Activated T-helper 17 cell treated with anti-CD3 and anti-CD28 coated beads, Interleukin-2, amount 50 U/mL, for 72 hours (primary cell): ENCODE measurements at regions not wholly inside any gene's neighbourhood (a gene's known extent, or its start where the extent isn't known, plus 50 kb on each side); places are given as distances from the start of the nearest gene placed in this dataset.

Source experiments
- ATAC-seq: fragments of 150-1000 bp; cut with Tn5 transposase; replicated peaks from 2 replicates; pipeline ENCODE4 v1.10.0; 2021; ENCODE audit warnings: mild to moderate bottlenecking, moderate library complexity
- H3K27ac Mint-ChIP-seq: one replicate; pipeline ENCODE4 v1.8.0; 2022; ENCODE audit warnings: mixed read lengths
- H3K27me3 Mint-ChIP-seq: one replicate; pipeline ENCODE4 v1.8.0; 2022; ENCODE audit warnings: mixed read lengths
- H3K36me3 Mint-ChIP-seq: one replicate; pipeline ENCODE4 v1.8.0; 2022; ENCODE audit warnings: low read depth, mild to moderate bottlenecking, mixed read lengths
- H3K4me1 Mint-ChIP-seq: one replicate; pipeline ENCODE4 v1.8.0; 2022; ENCODE audit warnings: mixed read lengths
- H3K4me3 Mint-ChIP-seq: one replicate; pipeline ENCODE4 v1.8.0; 2022; ENCODE audit warnings: mild to moderate bottlenecking, mixed read lengths
- H3K9me3 Mint-ChIP-seq: one replicate; pipeline ENCODE4 v1.8.0; 2022; ENCODE audit warnings: mixed read lengths

DNA sequence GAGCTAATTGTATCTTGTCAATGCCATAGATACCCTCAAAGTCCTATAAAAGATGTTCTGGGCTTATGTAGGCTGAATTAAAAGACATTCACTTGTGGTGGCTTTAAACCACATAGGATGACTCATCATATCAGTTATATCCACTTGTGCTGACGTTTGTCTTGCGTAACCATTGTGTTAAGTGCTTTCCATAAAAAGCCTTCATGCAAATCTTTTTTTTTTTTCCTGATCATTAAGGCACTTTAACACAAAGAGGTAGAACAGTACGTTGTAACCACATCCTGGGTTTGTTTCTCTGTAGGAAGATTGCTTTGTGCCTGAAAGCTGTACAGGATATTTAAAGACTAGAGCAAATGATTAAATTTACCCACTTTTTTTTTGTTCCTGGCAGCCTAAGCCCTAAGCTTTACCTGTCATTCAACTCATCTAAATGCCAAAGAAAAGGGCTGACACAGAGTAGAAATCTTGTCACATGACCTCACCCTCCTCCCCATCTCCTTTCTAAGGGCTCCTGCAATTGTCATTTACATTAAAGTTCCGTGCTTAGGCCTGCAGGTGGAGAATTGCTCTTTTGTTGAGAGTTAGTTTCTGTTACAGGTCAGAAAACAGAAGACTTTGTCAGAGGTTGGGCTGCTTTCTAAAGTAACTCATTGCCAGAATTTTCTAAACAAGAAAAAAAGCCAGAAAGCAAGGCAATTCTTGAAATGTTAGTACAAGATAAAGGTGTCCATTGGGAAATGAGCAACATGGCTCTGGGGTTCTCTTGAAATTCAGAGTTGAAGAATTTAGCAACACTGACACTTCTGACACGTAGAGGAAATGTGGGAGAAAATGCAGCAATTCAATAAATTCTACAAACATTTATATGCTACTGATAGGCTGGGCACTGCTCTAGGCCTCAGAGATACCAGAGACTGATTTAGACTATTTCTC is 555.6 kb downstream of the PPARGC1A start:
- Mint-ChIP-seq H3K27ac (peak overlapping the region; percentile 87), H3K4me3 (peak overlapping the region; percentile 64), H3K4me1 (peaks cover 14% of the 10 kb centered on the region), H3K27me3 (no peaks in the 10 kb centered on the region), H3K9me3 (peaks cover 3% of the 10 kb centered on the region), H3K36me3 (no peaks in the 10 kb centered on the region)
- ATAC-seq = peak; percentile 79

DNA sequence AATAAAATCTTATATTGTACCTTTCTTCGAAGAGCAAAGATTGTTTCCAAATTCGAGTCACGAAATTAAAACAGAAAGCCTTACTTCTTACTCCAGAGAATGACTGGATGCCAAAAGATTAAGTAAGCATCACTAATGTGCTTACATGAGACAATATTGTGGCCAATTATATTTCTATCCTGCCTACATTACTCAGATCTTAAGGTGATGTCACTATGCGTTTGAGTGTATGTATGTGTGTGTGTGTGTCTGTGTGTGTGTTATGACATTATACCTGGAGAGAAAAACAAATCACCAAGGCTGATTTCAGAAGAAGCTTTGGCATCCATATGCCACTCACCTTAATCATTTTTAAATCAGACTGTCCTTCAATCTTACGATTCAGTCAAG is 556.3 kb downstream of the PPARGC1A start:
- peak; percentile 86 for ATAC-seq
- peak overlapping the region; percentile 87 for H3K27ac Mint-ChIP-seq
- peaks cover 3% of the 10 kb centered on the region for H3K9me3 Mint-ChIP-seq
- no peaks in the 10 kb centered on the region for H3K27me3 Mint-ChIP-seq
- H3K4me1 Mint-ChIP-seq = peaks cover 14% of the 10 kb centered on the region
- peak overlapping the region; percentile 64 for H3K4me3 Mint-ChIP-seq
- no peaks in the 10 kb centered on the region for H3K36me3 Mint-ChIP-seq

DNA sequence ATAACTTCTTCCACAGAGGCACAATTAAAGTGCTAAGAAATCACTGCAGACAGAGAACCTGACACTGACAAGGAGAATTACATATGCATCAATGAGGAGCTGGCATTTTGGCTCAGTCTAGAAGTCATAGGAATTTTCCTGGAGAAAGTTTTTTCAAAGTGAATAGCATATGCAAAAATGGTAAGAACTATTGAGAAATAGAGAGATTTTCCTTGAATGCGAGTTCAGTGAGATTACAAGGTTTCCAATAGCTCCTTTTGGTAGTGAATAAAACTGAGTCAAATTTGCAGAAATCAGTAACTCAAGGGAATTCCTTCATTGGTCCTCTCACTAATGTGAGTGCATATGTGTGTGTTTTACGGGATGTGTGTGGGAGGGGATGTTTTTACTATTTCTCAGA is 557.5 kb downstream of the PPARGC1A start:
- no peak overlapping the region for H3K27ac Mint-ChIP-seq
- peaks cover 3% of the 10 kb centered on the region for H3K9me3 Mint-ChIP-seq
- no peaks in the 10 kb centered on the region for H3K27me3 Mint-ChIP-seq
- no peaks in the 10 kb centered on the region for H3K36me3 Mint-ChIP-seq
- H3K4me1 Mint-ChIP-seq = peaks cover 14% of the 10 kb centered on the region
- ATAC-seq = no peak
- H3K4me3 Mint-ChIP-seq = no peak overlapping the region

DNA sequence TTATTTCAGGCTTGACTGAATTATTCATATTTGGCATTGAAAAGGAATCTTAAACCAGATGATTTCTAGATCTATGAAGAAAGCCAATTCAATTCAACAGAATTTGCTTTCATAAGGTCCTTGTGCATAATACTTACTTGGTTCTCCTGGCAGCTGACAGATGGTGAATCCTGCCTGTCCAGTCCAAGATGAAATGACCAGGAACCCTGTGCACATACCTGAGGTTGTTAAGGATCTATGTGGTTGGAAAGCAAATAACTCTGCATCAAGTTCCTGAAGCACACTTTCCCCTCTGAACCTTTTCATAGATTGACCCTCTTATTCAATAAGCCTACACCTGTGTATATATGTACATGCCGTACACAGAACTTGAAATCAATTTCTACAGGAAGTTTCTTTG is 562.7 kb downstream of the PPARGC1A start:
- no peaks in the 10 kb centered on the region for H3K4me1 Mint-ChIP-seq
- H3K27me3 Mint-ChIP-seq = no peaks in the 10 kb centered on the region
- H3K27ac Mint-ChIP-seq = no peak overlapping the region
- H3K9me3 Mint-ChIP-seq = no peaks in the 10 kb centered on the region
- no peak for ATAC-seq
- no peak overlapping the region for H3K4me3 Mint-ChIP-seq
- no peaks in the 10 kb centered on the region for H3K36me3 Mint-ChIP-seq

DNA sequence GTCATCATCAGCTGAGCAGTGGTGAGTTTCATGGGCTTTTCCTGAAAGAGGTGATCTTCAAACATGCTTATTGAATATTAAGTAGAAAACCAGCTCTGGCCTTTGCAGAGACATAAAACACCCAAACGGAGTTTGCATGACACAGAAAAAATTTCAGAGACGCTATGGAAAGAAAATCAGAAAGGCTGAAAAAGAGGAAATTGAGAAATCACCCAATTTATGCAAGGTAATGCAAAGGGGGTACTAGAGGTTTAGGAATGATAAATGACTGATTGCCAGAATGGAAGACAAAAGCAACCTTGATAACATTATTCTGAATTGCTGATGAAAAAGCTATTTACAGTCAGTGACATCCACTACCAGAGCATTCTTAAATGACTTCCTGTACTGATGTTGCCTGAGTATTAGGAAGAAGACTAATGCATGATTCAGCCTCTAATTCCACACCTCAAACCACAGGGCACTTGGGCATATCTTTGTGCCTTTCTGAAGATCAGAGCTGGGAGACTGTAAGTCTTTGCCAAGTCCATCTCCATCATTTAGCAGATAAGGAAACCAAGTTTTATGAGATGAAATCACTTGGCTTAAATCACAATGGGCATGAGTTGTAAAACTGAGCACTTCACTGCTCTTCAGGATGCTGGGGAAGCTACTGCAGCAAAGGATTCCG is 565.7 kb downstream of the PPARGC1A start:
- Mint-ChIP-seq H3K4me3 (no peak overlapping the region), H3K9me3 (no peaks in the 10 kb centered on the region), H3K27me3 (no peaks in the 10 kb centered on the region), H3K4me1 (no peaks in the 10 kb centered on the region), H3K27ac (no peak overlapping the region), H3K36me3 (no peaks in the 10 kb centered on the region)
- peak; percentile 42 for ATAC-seq

DNA sequence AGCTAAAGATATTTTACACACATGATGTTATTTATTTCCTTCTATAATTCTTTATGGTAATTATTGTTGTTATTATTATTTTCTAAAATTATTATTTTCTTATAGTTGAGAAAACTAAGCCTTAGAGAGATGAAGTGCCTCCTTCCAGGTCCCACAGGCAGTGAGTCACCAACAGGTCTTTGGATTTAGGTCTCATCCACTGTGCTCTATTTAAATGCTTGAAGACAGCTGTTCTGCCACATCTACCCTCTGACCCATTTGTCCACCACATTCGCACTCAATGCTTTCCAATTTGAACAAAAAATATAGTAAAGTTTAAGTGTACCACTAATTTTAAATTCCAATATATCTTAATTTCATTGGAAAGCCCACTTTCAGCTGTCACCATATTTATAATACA is 566.4 kb downstream of the PPARGC1A start:
- Mint-ChIP-seq H3K27me3 (peaks cover 3% of the 10 kb centered on the region), H3K4me3 (no peak overlapping the region), H3K4me1 (no peaks in the 10 kb centered on the region), H3K36me3 (no peaks in the 10 kb centered on the region), H3K27ac (no peak overlapping the region), H3K9me3 (no peaks in the 10 kb centered on the region)
- ATAC-seq = no peak

DNA sequence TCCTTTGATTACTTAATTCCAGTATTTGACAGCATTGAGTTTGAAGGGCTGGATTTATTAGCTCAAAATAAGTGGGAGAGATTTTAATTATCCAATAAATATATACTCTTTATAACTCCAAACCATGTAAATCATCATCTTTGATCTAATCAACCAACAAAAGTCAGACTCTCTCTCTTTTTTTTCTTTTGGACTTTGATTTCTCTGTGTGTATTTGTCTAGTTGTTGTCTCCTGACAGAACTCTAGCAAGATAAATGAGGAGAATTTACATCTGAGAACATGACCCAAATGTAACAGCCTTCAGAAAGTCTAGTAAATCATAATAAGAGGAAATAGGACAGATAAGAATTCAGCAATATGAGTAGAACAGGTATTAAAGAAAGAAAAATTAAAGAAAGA is 567.1 kb downstream of the PPARGC1A start:
- no peak overlapping the region for H3K27ac Mint-ChIP-seq
- H3K27me3 Mint-ChIP-seq = peaks cover 3% of the 10 kb centered on the region
- ATAC-seq = no peak
- H3K4me1 Mint-ChIP-seq = no peaks in the 10 kb centered on the region
- no peaks in the 10 kb centered on the region for H3K36me3 Mint-ChIP-seq
- H3K4me3 Mint-ChIP-seq = no peak overlapping the region
- H3K9me3 Mint-ChIP-seq = no peaks in the 10 kb centered on the region

DNA sequence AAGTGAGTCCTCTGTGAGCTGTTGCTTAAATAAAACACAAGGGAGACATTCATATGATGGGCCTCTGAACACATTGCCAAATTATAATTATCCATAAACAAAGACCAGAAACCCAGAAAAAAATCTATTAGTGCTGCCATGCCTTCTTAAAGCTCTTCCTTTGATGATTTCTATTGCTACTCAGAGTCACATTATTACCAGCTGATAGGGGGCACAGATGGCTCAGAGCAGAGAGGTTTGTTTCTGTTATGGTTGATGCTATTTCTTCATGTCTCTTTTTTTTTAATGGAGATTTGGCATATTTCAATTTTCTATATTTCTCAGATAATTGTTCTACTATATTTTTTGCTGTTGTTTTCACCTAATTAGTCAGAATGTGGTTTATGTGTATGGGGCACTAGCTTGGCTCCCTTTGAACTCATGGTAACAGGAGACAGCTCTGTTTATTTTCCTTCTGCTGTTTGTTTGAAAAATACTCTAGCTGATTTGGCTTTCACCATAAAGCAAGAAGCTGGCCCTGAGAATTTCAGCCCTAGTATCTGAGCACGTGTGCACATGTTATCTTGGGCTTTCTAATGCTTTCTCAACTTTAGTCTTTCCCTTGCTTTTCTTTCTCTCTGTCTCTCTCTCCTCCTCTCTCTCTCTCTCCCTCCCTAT is 568.8 kb downstream of the PPARGC1A start:
- Mint-ChIP-seq H3K4me3 (no peak overlapping the region), H3K27me3 (peaks cover 3% of the 10 kb centered on the region), H3K27ac (no peak overlapping the region), H3K36me3 (no peaks in the 10 kb centered on the region), H3K4me1 (no peaks in the 10 kb centered on the region), H3K9me3 (no peaks in the 10 kb centered on the region)
- no peak for ATAC-seq

DNA sequence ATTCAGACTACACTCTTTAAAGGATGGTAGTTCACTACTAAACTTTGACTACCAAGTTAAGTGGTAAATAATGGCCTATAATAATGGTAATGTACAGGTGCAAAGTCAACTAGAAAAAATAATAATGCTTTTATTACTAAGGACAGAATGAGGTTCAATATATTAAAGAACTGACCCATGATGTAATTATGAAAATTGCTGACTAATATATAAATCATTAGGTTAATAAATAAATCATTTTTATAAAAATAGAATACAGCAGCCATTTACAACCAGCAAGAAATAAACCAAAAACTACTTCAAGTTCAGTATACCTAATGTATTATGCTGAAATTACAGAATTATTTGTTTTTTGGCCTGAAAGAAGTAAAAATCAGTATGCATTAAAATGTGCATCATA is 577.2 kb downstream of the PPARGC1A start:
- no peak overlapping the region for H3K4me3 Mint-ChIP-seq
- no peak for ATAC-seq
- no peaks in the 10 kb centered on the region for H3K27me3 Mint-ChIP-seq
- peaks cover 3% of the 10 kb centered on the region for H3K9me3 Mint-ChIP-seq
- H3K36me3 Mint-ChIP-seq = no peaks in the 10 kb centered on the region
- H3K4me1 Mint-ChIP-seq = no peaks in the 10 kb centered on the region
- no peak overlapping the region for H3K27ac Mint-ChIP-seq

DNA sequence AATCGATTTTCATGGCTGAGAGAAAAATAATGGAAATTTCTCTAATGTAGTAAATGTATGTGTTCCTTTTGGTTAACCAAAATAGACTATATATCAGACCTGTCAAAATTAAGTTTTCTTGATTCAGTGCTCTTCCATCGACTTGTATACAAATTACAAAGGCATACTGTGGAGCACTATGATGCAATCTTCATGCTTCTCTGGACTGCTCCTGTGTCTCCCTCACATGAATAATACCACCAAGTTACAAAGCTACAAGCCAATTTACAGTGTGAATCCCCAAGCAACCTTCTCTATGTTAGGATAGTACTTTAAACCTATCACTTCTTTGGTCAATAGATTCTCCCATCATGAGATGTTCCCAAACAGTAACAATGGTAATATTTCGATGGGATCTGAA is 577.9 kb downstream of the PPARGC1A start:
- no peaks in the 10 kb centered on the region for H3K36me3 Mint-ChIP-seq
- ATAC-seq = no peak
- no peaks in the 10 kb centered on the region for H3K4me1 Mint-ChIP-seq
- peaks cover 3% of the 10 kb centered on the region for H3K9me3 Mint-ChIP-seq
- no peak overlapping the region for H3K4me3 Mint-ChIP-seq
- no peak overlapping the region for H3K27ac Mint-ChIP-seq
- no peaks in the 10 kb centered on the region for H3K27me3 Mint-ChIP-seq

DNA sequence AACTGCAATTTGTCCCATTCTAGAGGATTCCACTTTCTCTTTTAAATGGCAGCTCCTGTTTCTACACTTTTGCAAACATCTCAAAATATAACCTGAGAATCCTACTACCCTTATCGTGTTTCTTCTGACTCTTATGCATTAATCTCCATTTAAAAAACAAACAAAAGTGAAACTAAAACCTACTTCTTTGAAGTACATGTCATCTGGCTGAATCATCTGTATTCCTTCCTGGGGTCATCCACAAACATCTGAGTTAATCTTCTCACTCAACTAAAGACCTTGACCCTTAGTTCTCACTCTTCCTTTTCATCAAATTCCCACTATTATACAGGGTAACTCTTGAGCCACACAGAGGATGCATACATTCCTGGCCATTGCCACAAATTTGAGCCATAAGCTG is 584.8 kb downstream of the PPARGC1A start:
- no peaks in the 10 kb centered on the region for H3K27me3 Mint-ChIP-seq
- H3K27ac Mint-ChIP-seq = no peak overlapping the region
- no peaks in the 10 kb centered on the region for H3K9me3 Mint-ChIP-seq
- H3K4me1 Mint-ChIP-seq = peaks cover 5% of the 10 kb centered on the region
- no peaks in the 10 kb centered on the region for H3K36me3 Mint-ChIP-seq
- ATAC-seq = peak; percentile 49
- no peak overlapping the region for H3K4me3 Mint-ChIP-seq

DNA sequence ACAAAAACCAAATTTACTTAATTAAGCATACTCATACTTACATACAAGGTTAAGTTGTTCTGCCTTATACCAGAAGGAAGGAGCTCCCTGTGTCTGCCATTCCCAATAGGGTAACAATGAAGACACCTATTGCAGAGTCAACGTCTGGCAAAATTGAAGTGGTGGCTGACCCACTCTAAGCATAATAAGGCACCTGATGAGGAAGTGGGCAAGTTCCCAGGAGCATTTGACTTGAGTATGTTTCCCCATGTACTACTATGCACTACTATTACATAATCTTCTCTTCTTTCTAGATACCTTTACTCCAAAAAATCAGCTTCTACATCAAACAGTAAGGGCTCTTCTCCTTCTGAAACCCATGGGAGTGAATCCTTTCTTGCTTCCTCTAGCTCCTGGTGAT is 591.5 kb downstream of the PPARGC1A start:
- no peak for ATAC-seq
- no peak overlapping the region for H3K4me3 Mint-ChIP-seq

DNA sequence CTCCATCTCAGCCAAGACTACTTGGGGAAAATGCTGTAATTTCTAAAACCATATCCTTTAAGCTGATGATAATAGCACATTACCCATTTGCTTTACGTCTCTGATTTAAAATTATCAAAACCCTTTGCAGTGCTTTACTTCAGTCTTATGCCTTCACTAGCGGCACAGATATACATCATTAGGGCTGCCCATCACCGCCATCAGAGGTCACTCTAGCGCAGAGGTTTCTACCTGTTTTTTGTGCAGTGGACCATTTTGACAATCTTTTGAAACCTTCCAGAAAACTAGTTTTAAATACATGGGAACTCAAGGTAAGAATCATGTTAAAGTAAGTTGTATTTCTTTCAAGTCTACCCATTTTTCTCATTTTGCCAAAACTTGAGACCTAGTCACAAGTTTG is 592.5 kb downstream of the PPARGC1A start:
- H3K9me3 Mint-ChIP-seq = no peaks in the 10 kb centered on the region
- no peak overlapping the region for H3K4me3 Mint-ChIP-seq
- ATAC-seq = no peak
- H3K27me3 Mint-ChIP-seq = no peaks in the 10 kb centered on the region
- no peak overlapping the region for H3K27ac Mint-ChIP-seq
- H3K36me3 Mint-ChIP-seq = no peaks in the 10 kb centered on the region
- H3K4me1 Mint-ChIP-seq = peaks cover under 1% of the 10 kb centered on the region

More for the DNA sequence above, 591.5 kb downstream of the PPARGC1A start:
- Mint-ChIP-seq H3K36me3 (no peaks in the 10 kb centered on the region), H3K27ac (no peak overlapping the region), H3K9me3 (no peaks in the 10 kb centered on the region), H3K27me3 (no peaks in the 10 kb centered on the region), H3K4me1 (peaks cover 5% of the 10 kb centered on the region)

DNA sequence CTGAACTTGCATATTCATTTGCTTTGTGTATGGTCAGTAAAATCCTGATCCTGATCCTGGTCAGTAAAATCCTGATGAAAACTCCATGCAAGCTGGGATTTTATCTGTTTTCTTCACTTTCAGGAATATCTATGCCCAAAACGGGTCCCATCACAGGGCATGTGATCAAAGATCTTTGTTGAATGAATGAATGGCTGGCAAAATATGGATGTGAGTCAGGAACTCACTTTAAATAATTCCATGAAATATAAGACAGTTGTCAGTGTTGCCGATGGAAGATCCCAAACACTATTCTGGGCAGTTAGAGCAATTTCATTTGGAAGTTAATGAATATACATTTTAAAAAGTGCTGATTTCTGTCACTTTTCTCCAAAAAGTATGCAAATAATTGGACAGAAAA is 598.4 kb downstream of the GBA3 start:
- Mint-ChIP-seq H3K36me3 (no peaks in the 10 kb centered on the region), H3K4me1 (peaks cover 4% of the 10 kb centered on the region), H3K27ac (no peak overlapping the region), H3K9me3 (peaks cover 3% of the 10 kb centered on the region), H3K27me3 (no peaks in the 10 kb centered on the region), H3K4me3 (peak overlapping the region; percentile 77)
- ATAC-seq = no peak

DNA sequence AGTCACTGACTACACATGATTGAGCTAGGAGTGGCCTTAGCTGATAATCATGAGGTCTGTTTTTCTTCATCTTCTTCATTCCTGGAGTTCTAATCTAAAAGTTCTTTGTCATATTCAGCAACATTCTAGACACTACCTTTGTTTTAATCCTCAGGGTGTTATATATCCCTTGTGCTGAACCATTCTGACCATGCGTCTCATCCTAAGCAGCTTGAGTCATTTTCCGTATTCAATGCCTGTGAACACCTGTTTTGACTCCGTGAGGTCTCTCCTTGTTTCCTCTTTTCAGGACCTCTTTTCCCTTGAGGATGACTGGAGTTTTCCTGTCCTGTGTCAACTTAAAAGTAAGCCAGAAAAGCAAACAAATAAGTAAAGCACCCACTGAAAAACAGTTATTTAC is 597.9 kb downstream of the GBA3 start:
- Mint-ChIP-seq H3K4me1 (peaks cover 4% of the 10 kb centered on the region), H3K27me3 (no peaks in the 10 kb centered on the region), H3K4me3 (no peak overlapping the region), H3K36me3 (no peaks in the 10 kb centered on the region), H3K27ac (no peak overlapping the region), H3K9me3 (peaks cover 3% of the 10 kb centered on the region)
- ATAC-seq = peak; percentile 64
